Middle frontal gyrus (tissue), 1 donor: ENCODE measurements at regions not wholly inside any gene's neighbourhood (a gene's known extent, or its start where the extent isn't known, plus 50 kb on each side); places are given as distances from the start of the nearest gene placed in this dataset.

Experiments used
- DNase-seq: peaks from one replicate; pipeline ENCODE4 v3.0.0-alpha.2; 2015; ENCODE audit warnings: low spot score; ENCODE audit errors: extremely low spot score

DNA sequence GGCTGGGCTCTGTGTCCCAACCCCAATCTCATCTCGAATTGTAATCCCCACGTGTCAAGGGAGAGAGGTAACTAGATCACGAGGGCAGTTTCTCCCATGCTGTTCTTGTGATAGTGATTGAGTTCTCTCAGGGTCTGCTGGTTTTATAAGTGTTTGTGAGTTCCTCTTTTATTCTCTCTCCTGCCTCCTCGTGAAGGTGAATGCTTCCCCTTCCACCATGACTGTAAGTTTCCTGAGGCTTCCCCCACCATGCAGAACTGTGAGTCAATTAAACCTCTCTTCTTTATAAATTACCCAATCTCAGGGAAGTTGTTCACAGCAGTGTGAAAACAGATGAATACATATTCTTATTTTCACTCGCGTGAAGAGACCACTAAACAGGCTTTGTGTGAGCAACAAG lies 148.2 kb downstream of the TMEM30B start:
- DNase-seq: no peak

DNA sequence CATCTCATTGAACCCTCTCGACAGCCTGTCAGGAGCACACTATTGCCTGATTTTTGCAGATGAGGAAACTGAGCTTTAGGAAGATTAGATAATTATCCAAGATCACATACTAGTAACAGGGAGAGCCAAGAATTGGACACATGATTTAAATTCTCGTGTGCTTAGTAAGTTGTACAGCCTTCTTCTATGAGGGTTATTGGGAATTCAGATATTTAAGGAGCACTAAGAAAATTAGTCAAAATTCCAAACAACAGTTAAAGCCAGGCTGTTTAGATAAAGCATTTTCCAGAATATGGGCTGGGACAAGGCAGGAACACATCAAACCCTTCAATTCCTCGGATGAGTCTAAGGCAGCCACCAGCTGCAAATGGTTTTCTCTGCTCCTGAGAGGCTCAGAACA lies 148.8 kb downstream of the TMEM30B start:
- DNase-seq: no peak

DNA sequence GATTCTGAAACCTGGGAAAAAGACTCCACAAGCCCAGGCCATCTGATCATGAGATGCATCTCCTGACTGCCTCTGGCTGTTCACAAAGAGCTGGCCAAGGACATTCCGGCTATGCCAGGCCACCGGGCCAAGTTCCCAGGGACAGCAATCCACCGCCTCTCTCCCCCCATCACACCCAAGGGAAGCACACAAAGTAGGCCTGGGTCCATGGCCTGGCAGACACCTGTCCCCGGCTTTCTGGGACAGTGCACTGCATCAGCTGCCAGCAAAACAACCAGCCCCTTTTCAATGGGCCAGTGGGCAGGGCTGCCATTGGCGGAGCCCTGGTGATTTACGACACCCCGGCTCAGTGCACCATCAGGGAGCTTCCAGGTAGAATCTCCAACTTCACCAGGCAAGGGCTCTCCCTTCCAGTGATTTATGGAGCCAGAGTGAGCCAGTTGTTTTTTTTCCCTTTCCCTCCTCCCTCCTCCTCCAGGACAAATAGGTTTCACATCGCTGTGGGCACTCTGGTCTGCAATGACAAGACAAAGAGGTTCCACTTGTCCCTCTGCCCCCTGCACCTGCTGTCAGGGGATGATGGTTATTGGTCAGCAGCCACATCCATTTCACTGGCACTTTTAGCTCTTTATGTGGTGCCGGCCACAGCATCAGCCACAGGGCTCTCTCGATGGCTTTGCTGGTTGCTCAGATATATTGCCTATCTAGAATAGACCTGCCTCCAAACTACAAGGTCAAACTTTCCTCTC lies 149.6 kb downstream of the SLC38A6 start:
- no peak for DNase-seq

DNA sequence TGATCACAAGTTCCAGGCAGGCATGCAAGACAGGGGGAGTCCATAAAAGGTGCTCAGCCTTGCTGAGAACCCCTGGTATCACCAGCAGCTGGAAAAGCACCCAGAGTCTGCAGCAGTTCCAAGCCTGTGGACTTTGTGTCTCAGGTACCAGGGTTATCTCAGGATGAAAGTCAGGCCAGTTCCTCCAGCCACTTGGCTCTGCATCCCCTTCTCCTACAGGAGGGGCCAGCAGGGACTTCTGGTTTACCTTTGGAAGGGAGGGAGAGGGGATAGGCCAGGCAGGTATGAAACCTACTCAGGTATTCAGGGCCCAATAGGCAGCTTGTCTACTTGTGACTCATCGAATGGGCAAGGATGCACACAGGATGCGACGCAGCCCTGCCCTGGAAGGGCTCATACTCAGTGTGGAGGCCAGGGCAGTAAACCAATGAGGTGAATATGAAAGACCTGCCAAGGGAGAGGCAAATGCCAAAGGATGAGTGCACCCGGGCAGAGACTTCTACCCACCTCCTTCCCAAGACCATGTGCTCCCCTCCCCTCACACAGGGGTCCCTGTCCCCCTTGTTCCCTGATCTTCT lies 148.2 kb downstream of the SLC38A6 start:
- no peak for DNase-seq

DNA sequence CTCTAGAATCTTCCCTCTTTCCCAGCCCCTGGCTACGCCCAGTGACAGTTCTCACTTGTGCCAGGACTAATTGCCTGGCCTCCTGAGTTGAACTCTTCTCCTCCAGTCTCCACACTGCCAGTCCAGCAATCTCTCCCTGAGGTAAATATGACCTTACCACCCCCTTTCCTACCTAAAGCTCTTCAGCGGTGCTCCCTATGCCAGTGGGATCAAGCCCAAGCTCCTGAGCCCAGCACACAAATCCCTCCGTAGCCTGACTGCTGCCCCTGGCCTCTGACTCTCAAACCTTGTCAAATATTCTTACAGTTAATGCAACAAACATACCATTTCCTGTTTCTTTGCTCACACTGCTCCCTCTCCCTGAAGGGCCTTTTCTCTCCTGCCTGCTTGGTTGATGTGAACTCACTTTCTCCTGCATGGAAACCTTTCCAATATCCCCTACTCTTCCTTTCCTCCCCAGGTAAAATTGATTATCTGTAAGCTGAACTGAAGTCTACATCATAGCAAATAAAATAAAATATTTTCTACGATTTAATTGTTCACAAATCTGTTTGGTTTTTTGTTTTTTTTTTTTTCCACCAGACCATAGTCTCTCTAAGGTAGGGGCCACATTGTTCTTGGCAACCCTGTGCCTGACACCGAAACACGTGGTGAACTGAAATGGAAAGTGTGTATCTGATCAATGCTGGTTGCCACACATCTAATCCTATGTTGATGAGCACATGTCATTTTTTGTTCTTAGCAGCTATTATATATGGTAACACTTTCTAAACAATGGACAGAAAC lies 147.5 kb downstream of the SLC38A6 start:
- no peak for DNase-seq

DNA sequence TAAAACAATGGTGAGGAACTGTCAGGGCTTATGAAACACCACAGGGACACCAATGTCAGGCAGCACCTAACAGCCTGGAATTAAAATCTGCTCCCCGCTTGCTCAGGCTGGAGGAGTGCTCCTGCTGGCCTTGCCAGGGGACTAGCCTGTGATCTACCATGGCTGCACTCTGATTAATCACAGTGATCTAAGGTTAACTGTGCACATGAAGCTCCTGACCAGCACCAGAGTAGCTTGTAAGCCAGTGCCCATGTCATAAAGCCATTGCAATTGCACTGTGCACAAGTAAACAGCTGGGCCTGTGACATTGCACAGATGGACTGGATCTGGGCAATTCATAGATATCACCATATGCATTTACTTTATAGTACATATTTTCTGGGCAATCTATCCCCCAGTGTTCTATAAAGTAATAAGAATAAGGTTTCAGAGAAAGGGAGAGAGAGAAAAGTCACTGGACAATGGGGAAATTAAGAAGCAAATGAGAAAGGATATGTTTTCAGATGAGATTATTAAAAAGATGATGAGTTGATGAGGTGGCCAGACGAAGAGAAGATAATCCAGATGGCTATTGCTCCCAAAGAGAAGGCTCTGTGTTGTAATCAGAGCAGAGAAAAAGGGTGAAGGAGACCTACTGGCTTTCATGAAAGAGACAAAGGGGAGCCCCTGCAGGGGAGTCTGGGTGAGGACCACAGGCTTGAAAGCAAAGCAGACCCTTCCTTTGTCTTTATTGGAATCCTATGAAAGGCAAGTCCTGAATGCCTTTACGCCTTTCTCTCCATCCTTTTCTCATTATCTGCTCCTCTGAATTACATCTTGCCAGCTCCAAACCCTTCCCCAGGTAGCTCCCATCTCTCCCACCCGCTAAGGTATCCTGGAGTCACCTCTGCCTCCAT lies 145.8 kb downstream of the SLC38A6 start:
- no peak for DNase-seq

DNA sequence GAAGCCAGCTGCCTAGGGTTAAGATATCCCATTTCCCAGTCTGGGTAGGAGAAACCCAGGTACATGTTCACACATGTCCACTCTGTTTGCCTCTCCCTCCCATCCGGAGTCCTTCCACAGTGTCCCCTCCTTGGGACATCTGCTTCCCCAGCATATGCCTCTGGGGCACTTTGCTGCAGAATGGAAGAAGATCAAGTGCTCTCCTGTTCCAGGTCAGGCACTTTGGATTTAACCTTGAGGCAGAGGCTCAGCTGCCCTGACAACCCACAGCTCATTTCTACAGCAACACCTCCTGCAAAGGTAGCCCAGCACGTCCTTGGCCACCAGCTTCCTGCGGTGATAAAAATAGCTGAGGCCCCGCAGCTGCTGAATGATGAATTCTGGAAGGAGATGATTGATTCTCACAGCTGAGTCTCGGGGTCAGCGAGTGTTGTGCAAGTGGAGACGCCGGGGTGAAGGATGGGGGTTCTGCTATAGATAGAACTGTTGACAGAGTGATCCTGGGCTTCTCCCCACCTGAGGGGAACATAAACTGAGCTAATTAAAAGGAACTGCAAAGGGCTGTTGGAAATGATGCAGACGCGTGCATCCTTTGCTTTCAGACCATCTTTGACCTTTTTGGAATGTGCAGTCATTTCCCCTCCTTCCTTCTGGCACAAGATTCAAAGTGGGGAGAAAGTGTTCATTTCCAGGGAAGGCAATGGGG lies 145.0 kb downstream of the SLC38A6 start:
- DNase-seq: no peak

DNA sequence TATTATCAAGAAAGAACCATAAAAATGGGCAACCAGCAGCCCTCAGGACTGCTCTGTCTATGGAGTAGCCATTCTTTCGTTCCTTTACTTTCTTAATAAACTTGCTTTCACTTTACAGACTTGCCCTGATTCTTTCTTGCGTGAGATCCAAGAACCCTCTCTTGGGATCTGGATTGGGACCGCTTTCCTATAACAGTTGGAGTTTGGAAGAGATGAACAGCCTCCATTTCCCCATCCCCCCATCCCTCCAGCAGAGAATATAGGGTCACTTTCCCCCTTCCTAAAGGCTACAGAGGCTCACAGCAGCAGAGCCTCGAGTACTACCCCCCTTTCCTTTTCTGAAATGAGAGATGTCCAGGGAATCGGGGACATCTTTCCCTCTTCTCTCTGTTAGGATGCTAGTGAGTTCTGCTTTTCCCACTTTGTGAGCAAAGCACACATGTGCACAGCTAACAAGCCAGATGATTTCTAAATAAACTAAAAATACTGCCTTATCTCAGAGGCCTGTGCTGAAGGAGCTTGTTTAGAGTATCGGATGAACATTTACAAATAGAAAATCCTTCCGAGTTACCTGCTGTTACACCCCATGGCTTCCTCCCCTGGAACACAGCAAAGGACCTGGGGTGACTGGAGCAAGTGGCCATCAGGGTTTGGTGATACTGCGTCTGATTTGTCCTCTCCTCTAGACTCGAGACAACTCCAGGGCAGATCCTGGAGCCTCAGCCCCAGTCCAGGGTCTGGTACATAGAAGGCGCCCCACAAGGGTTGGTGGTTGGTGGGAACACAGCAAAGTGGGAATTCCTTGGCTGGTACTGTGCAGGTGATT lies 144.2 kb downstream of the SLC38A6 start:
- no peak for DNase-seq

DNA sequence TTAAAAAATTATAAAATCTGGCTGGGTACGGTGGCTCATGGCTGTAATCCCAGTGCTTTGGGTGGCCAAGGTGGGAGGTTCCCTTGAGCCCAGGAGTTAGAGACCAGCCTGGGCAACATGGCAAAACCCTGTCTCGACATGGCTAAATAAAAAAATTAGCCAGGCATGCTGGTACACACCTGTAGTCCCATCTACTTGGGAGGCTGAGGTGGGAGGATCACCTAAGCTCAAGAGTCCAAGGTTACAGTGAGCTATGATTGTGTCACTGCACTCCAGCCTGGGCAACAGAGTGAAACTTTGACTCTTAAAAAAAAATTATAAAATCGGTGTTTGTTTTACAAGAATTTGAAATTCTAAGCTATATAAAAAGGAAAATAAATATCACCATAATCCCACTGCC lies 141.8 kb downstream of the SLC38A6 start:
- DNase-seq: no peak

DNA sequence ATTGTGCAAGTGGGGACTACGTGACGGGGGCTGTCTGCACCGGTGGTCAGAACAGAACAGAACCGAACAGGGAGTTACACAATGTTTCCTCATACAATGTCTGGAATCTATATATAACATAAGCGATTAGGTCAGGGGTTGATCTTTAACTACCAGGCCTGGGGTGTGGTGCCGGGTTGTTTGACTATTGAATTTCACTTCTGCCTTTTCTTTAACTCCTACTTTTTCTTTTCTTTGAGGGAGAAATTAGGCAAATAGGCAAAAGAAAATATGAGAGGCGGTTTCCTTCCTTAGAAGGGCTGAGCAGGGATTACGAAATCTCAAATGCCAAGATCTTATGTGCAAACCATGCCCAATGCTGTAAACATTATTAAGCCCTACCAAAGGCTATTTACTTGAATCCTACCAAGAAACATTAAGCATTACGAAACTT lies 140.3 kb downstream of the SLC38A6 start:
- no peak for DNase-seq

DNA sequence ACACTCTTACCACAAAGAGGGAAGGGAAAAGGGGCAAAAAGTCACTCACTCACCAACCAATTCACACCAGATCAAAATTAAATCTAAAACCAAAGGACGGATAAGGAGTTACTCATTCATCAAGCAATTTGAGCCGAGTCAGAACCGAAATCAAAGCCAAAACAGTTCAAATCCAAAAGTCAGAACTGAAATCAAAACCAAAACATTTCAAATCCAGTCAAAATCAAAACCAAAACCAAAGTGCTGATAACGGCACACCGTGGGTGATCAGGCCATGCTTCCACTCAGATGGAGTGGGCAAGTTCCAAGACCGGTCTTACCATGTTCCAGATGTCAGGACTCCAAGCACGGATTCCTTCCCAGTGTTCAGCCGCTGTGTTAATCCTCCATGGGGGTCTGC lies 139.5 kb downstream of the SLC38A6 start:
- DNase-seq: no peak

DNA sequence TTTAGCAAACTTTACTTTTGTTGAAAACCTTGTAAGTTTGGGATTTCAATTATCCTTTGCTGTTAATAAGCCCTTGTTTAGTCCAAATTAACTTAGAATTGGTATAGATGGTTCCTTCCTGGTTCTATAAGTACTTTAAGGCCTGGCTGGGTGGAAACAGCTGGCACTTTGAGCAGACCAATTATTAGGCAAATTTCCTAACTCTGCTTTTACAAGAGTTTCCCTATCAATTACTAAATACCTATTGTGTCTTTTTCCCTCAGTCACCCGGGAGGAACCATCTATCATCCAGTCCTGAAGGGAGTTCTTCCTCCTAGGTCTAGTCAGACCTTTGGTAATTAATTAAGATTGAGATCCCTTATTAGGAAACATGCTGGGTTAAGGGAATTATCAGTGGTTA lies 138.0 kb downstream of the SLC38A6 start:
- DNase-seq: no peak

DNA sequence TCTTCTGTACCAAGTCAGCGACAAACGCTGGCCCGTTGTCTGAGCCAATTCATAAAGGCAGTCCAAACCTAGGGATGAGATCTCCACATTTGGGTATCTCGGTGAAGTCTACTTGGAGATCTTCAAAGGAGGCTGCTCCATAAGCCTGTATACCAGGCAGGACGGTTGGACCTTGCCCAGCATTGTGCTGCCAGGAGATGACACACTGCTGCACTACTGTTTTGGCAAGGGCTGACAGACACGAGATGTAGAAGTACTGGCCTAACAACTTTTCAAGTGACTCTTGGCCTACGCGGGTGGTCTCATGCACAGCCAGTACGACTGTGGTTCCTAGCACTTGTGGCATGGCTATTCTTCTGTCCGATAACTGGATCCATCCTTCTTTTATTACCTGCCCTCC lies 135.3 kb downstream of the SLC38A6 start:
- DNase-seq: no peak

DNA sequence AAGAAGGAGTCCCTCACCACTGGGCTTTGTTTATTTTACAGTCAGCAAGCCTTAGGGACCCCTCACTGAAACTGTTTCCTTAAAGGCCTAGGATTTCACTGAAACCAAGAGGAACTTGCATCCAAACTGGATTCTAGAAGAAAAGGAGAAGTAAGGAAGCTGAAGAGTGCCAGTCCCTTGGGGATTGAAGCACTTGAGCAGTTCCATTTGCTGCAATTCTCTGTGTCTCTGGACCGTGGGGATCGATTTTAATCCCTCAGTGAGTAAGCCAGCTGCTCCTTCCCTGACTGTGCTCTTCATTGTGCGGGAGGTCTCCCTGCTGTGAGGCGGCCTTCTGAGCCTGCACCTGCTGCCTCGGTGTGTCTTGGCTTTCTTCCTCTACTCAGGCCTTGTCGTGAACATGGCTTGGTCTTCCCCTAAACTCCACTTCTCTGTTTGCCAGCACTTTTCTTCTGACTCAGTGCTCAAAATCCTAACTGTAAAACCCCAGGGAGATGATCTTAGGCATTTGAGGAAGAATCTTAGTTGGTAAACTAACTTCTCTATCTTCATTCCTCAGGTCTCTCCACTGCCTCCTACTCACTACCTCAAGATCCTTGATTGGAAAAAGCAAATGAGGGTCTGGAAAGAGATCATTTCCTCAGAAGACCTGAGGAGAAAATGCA lies 132.6 kb downstream of the SLC38A6 start:
- no peak for DNase-seq

DNA sequence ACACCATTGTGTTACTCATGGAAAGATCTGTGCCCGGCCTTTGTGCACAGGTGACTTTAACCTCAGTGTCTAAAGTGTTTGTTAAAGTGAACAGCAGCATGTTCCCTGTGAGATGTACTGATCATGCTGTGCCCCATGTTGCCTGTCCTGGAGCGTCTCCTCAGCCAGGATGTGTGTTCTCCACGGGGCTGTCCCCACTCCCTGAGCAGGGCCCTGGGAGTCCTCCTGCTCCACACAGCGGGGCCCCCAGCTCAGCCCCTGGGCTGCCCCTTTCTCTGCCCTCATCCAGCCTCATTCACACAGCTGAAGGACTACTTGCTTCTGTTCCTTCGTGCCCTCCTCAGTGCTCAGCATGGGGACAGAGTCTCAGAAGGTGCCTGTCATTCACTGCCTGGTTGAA lies 131.5 kb downstream of the SLC38A6 start:
- no peak for DNase-seq

DNA sequence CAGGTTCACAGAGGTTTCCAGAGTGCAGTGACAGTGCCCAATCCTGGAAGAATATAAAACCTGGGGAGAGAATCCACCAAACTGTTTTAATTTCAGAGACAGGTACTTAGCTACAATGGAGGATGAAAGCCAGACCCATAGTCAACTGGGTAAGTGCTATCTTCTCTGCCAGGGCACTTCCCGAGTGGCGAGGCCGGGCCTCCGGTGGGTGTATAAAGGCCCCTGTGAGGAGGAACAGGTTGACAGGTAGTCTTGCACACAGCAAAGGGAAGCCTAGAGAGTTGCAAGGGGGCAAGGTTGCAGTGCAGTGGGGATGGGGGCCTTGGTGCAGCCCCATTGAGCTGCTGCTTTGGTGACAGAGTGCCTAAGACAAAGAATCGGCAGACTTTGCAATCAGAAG lies 130.7 kb downstream of the SLC38A6 start:
- no peak for DNase-seq

DNA sequence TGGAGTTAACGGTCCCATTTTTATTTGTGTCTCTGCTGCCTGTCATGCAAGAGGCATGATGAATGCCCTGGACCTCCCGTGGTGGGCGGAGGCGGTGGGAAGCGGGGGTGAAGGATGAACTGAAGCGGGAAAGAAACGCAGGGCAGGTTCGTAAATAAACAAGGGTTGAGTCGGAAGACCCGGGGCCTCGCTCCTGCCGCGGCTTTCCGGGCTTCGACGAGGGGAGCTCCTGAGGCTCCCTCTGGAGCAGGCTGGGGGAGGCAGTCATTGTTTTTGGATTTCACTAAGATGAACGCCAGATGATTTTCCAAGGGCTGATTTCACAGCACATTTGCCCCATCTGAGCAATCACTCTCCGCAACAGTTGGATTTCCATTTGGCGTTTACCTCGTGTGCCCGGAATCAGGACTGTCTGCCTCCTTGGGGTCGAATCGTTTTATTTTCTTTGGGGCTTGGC lies 130.2 kb downstream of the SLC38A6 start:
- no peak for DNase-seq

DNA sequence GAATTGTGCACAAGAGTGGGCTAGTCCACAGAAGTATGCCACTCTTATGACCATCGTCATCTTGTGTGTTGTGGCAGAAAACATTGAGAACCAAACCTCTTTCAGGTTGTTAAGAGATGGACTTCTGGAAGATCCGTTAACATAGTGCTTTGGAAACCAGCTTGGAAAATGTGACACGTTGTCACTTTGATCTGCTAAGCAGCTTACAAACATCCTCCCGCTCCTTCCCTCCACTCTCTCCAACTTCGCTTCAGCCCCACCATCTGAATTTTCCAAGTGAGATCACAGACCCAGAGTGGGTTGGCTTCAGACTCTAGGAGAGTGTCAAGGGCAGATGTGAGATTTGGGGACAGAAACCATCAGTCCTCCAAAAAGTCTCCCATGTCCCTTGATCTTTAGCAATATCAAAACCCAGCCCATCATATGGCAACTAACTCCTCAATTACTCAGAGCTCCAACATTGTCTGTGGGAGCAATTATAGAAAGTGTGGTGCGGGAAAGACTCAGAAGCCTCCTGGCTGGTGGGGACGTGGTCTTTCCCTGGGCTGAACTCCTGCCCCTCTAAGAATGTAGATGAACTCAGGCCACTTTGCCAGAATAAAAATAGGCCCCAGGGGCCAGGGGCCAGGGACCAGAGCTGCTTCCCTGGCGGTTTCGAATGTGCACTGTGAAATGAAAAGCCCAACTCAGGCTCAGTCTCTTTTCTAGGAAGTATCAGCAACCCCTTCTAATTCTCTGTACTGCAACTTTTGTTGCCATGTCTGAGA lies 129.5 kb downstream of the SLC38A6 start:
- DNase-seq: no peak

DNA sequence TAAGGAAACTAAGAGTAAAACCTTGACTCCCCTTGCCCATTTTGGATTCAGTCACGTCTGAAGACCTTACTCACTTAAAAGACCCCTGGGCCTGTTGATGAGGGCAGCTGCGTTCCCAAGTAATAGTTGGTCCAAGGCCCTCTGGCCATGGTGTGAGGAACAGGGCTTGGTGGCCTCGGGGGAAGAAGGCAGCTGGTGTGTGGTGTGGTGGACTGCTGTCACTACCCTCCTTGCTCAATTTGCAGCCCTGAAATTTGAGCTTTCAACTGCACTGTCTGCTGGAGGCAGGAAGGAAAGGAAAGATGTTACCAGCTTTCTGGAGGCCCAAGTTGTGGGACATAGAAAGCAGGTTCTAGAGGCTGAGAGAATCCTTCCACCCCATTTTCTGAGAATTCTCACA lies 128.2 kb downstream of the SLC38A6 start:
- DNase-seq: no peak
